D341Med (cell line): ENCODE measurements at regions not wholly inside any gene's neighbourhood (a gene's known extent, or its start where the extent isn't known, plus 50 kb on each side); places are given as distances from the start of the nearest gene placed in this dataset.
"Not testable (repeated sequence)": the region's sequence is repeated elsewhere in the genome, so short reads cannot be mapped to it uniquely, and the experiment has no call there.

Experiments used
- DNase-seq: peaks from one replicate; pipeline ENCODE4 v3.0.0; 2012; ENCODE audit warnings: low spot score

- DNase-seq = no peak
These were observed 50.8 kb upstream of the PTHLH start for GRCh38 chr12:28023156-28023887.

GRCh38 chr12:28024231-28024995, 51.9 kb upstream of the PTHLH start:
- no peak for DNase-seq

DNA sequence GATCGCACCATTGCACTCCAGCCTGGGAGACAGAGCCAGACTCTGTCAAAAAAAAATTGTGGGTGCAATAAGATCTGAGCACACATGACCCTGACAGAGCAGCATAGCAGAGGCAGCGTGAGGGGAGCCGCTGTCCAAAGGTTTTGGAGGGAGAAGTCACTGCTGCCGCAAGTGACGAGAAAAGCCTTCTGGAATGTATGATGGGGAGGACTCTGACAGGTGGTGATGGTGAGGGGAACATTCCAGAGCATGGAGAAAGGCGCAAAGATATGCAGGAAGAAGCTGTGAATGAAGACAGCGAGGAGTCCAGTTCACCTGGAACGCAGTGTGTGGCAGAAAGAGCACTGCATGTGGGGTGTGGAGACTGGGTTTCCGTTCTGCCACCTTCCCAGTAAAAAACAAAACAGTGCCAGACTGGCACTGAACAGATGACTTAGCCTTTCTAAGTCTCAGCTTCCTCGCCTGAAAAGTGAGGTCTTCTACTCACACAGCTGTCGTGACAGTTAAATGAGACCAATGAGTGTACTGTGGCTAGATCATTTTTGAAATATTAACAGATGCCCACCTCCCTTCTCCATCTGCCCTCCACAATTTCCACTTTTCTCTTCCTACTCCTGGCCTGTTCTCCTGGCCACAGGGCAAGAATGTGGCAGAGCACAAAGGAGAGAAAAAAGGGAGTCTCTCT, 53.4 kb upstream of the PTHLH start:
- no peak for DNase-seq

DNA sequence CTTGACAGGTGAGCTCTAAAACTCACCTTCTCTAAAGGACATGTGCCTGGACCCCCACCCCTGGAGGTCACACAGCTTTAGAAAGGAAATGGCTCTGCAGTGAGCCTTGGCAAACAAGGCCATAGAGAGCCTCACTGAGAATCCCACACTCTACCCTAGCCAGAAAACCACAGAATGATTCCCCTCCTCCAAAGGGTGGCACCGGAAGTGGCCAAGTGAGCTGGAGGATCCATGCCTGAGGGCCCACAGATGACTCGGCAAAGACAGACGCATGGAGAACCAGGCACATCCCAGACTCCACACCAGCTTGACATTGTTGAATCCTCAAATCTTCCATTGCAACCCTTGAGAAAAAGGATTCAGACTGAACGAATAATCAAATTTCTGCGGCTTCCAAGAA, 54.2 kb upstream of the PTHLH start:
- DNase-seq = no peak

DNA sequence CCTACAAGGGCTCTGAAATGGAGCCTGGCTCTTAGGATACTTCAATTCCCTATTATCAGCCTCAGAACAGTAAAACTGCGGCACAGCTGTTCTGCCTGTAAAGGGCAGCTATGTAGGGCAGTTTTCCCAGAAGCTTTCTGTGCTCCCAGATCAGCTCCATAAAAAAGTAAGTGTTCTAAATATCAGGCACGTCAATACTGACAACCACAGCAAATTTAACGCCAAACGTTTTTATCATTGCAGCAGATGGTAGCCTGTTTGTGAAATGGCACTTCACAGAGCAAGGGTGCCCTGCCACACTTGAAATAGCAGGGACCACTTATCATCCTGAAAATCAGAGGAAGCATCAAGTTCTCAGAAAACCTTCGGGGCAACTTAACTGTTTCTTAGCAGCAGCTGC, 54.8 kb upstream of the PTHLH start:
- no peak for DNase-seq

DNA sequence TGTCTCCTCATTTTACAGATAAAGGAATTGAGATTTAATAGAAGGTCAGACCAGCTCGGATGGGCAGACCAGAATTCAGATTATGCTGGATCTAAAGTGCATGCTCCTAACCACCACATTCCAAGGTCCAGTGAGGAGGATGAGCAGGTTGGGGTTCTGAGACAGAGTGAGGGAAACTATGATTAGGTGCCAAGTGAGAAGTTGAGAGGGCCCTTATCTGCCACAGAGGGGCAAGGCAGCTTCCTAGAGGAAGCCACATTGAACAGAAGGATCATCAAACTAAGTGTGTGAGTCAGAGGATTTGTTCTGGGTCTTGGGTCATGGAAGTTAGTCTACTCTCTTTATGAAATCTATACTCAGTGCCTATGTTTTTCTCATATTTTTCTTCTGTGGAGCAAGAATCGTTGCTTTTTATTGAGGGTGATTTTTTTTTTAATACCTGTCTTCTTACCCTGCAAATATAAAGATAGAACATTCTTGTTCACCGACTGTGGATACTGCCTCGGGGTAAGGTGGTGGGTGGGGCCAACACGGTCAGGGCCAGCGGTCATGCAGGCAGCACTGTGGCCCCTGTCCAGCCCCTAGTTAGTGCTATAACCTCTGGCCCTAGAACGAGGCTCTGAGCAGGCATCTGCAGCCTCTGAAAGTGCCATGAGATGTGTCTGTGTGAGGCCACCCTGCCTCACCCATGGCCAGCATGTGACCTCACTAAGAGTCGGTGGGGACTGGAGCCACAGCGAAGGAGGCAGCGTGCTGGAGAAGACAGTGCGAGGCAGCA, 55.6 kb upstream of the PTHLH start:
- DNase-seq = no peak

DNA sequence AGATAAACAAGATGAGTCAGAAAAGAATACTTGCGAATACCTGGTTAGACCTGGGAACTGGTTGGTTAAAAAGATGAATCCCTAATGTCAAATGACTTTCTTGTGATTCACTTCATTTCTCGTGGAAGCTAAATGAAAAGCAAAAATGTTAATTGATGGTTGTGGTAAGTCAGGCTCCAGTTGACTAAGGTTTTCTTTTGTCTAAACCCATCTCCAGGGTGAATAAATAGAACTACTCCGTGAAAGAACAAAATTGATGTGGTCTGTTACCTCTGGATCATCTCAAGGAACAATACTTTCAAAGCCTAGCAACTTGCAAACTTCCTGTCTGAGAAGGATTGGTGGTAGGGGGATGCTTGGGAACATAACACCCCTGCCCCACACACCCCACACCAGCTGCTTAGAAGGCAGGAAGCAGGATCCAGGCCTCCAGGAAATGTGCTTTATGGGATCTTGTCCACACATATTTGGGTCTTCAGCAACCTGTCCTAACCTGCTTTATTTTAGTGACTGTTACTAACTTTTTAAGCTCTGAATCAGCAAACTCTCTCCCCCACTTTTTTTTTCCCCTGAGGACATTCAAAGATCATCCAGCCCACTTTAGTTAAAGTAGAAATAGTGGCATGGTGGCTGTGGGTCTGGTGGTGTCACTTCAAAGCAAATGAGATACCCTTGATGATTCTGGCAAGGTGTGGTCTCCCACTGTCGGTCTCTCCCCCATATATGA, 60.4 kb upstream of the PTHLH start:
- DNase-seq = no peak

- DNase-seq = no peak
These were observed 61.0 kb upstream of the PTHLH start for GRCh38 chr12:28033538-28033915.

DNA sequence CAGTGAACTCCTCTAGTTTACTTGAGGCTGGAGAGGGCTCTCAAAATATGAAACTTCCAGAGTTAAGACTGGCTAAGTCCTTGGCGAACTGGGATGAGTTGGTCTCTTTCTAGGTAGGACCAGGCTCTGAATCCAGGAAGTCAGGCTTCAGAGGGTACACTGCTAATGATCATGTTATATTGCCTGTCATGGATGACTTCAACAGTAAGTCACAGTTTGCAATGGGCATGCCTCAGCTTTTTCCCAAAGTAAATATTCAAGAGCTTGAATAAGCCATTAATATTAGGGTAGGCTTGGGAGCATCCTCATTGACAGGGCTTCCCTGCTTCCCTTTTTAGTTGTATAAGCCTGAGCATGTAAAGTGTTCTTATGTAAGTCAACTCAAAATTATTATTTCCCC, 61.7 kb upstream of the PTHLH start:
- no peak for DNase-seq

DNA sequence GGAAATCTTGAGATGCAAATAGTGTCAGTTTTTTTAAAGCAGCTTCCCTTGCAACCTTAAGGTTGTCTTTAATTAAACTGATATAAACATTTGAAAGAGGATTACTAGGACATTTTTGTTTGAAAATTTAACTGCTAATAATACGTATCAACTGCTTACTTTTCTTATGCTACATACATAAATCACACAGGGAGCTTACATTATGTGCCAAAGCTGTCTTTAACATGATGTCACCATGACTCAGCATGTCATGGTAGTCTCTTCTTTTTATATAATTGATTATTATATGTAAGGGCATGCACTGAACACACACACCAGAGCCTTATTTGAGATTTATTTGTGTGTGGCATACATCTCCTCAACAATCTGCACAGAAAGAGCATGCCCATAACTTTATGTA, 63.0 kb upstream of the PTHLH start:
- no peak for DNase-seq

DNA sequence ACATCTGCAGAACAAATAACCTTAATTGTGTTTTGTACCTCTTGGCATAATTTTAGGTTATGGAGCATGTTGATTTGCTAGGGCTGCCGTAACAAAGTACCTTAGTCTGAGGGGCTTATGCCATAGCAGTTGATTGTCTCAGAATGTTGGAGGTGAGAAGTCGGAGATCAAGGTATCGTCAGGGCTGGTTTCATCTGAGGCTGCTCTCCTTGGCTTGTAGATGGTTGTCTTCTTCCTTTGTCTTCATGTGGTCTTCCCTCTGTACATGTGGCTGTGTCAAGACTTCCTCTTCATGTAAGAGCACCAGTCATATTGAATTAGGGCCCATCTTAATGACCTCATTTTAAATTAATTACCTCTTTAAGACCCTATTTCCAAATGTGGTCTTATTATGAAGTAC, 64.4 kb upstream of the PTHLH start:
- no peak for DNase-seq

DNA sequence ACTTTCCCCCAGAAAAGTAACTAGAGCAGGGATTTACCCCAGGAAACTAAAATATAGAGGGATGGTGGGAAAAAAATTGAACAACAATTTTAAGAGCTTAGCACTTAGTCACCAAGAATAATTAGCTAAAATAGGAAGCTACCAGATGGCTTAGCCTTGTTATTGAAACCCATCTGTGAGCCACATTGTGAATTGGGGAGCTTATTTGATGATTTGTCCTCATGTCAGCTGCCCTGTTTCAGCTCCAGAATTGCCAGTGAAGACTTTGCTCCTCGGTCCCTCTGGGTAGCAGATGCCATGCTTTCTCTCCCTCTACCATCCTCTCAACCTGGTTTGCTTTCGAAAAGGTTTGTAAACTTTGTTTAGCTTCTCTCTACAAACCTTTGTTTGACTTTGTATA, 67.7 kb upstream of the PTHLH start:
- peak; percentile 58 for DNase-seq

GRCh38 chr12:28046600-28046999, 74.1 kb upstream of the PTHLH start:
- DNase-seq = not testable (repeated sequence)

DNA sequence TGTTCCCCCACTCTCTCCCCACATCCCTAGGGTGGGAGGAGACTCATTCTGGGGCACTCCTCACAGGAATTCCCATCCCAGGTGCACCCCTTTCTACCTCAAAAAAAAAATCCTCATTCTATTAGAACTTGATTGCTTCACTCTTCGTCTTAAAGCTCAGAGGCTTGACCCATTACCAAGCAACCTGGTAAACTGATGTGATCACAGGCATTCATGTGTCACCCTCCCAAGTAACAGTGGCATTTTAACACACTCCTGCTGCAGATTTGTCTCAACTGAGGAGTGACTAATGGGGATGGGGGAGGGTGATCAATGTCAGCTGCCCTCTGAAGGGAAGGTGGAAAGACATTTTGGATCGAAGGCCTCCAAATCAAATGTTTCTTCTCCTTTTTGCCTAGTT, 78.1 kb upstream of the PTHLH start:
- DNase-seq = no peak

- DNase-seq = no peak
These were observed 79.2 kb upstream of the PTHLH start for GRCh38 chr12:28051516-28052354.

- no peak for DNase-seq
These were observed 81.0 kb upstream of the PTHLH start for GRCh38 chr12:28053564-28053963.

DNA sequence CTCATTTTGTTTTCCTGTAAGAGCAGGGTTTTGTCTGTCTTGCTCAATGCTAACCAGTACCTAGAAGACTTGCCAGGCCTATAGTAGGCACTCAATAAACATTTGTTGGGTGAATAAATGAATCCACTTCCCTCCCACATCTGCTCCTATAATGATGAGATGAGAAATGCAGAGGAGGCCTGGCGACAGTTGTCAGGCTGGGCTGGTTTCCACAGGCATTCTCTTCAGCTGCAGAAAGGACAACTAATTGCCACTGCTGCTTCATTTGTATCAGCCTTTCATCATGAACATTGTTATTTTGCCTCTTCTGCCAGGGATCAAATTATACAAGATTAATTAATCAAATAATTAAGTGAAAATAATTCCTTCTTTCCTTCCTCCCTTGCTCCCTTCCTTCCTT, 82.0 kb upstream of the PTHLH start:
- DNase-seq = no peak

- DNase-seq = no peak
These were observed 85.5 kb upstream of the PTHLH start for GRCh38 chr12:28057856-28058615.

DNA sequence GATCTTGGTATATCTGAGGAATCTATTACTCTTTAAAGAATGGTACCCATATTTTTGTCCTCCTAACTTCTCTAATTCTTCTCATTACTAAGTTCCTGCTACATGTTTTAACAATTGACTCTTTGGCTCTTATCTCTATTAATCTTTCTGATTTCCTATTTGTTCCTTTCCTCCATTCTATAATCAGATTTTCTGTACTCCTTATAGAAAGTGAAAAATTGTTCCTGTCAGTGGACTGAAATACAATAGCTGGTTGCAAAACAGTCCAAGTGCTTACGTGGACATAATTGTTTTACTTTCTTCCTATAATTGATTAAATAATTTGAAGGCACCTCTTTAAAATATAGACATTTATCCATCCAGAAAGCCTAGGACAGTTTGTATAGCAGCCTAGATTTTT, 86.7 kb upstream of the PTHLH start:
- DNase-seq = no peak

DNA sequence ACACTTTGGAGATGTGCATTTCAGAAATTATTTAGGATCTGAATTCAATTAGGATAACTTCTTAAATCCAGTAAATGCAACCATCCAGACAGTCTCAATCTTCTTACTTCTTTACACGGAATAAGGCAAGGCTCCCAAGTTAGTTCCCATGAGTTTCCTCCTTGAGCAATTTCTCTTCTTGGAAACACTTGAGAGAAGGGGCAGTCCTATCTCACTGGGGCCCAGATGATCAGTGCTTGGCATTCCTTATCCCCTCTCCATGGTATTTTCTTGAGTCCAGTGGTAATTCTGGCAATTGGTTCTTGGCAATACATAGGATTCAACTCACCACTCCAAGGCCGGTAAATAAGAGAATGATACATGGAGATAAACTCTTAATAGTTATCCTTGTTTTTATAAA, 87.1 kb upstream of the PTHLH start:
- no peak for DNase-seq
